ENCODE measurements at regions not wholly inside any gene's neighbourhood (a gene's known extent, or its start where the extent isn't known, plus 50 kb on each side); places are given as distances from the start of the nearest gene placed in this dataset.
"Not testable (repeated sequence)": the region's sequence is repeated elsewhere in the genome, so short reads cannot be mapped to it uniquely, and the experiment has no call there.

GRCh38 chr5:94064025-94064424, 322.6 kb upstream of the POU5F2 start:
- DNase-seq (ENCODE audit: low spot score in 2 of 2), result no peak
- no peak for TF ChIP-seq POLR2A (IDR thresholded peaks at IDR 0.05)
- TF ChIP-seq, protein P1, sequence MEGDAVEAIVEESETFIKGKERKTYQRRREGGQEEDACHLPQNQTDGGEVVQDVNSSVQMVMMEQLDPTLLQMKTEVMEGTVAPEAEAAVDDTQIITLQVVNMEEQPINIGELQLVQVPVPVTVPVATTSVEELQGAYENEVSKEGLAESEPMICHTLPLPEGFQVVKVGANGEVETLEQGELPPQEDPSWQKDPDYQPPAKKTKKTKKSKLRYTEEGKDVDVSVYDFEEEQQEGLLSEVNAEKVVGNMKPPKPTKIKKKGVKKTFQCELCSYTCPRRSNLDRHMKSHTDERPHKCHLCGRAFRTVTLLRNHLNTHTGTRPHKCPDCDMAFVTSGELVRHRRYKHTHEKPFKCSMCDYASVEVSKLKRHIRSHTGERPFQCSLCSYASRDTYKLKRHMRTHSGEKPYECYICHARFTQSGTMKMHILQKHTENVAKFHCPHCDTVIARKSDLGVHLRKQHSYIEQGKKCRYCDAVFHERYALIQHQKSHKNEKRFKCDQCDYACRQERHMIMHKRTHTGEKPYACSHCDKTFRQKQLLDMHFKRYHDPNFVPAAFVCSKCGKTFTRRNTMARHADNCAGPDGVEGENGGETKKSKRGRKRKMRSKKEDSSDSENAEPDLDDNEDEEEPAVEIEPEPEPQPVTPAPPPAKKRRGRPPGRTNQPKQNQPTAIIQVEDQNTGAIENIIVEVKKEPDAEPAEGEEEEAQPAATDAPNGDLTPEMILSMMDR (IDR thresholded peaks at IDR 0.05), result no peak
- no peak for TF ChIP-seq POLR2AphosphoS5 (IDR thresholded peaks at IDR 0.05)
- H3K4me3 ChIP-seq, result no peak overlapping the region
- no peaks in the 10 kb centered on the region for H3K27me3 ChIP-seq
- no peak overlapping the region for H3K27ac ChIP-seq
- intact Hi-C loops (cut with DNase I; ENCODE audit: low total_unique reads), result no loop called here
- no peaks in the 10 kb centered on the region for H3K36me3 ChIP-seq
- H3K4me1 ChIP-seq, result no peaks in the 10 kb centered on the region
- peaks cover 34 to 47% of the 10 kb centered on the region in 2 donors for H3K9me3 ChIP-seq

DNA sequence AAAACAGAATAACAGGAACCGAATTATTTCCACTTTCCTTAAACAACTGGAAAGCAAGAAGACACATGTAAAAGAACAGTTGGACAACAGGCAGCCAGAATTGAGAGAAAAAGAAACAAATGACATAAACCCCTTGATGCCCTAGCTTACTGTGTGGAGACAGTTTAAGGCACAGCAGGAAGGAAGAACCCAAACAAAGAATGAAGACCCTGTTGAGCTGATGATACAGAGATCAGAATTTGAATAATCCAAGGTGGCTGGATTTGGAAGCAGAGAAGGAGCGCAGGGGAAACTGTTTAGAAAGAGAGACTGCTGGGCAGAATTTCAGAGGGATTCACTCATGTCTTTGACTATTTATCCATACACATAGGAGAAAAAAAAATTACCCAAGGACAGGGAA, 316.3 kb upstream of the POU5F2 start:
- no peaks in the 10 kb centered on the region for H3K36me3 ChIP-seq
- H3K9me3 ChIP-seq, result peaks cover 0 to 6% of the 10 kb centered on the region in 2 donors
- H3K27me3 ChIP-seq, result no peaks in the 10 kb centered on the region
- no peak for TF ChIP-seq POLR2A (IDR thresholded peaks at IDR 0.05)
- TF ChIP-seq POLR2AphosphoS5 (IDR thresholded peaks at IDR 0.05), result no peak
- TF ChIP-seq, protein P1 (IDR thresholded peaks at IDR 0.05), result no peak
- intact Hi-C loops (cut with DNase I; ENCODE audit: low total_unique reads), result no loop called here
- H3K4me3 ChIP-seq, result no peak overlapping the region
- no peak overlapping the region for H3K27ac ChIP-seq
- no peak for DNase-seq (ENCODE audit: low spot score in 2 of 2)
- no peaks in the 10 kb centered on the region for H3K4me1 ChIP-seq

DNA sequence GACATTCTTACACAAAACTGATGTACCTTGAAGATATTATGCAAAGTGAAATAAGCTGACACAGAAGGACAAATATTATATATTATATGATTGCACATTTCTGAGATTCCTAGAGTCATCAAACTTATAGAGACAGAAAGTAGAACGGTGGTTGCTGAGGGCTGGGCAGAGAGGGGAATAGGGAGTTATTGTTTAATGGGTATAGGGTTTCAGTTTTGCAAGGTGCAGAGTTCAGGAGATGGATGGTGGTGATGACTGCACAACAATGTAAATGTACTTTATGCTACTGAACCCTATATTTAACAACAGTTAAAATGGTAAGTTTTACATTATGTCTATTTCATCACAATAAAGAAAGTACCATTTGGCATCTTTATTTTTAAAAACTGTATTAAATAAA, 315.8 kb upstream of the POU5F2 start:
- intact Hi-C loops (cut with DNase I; ENCODE audit: low total_unique reads), result no loop called here
- H3K4me3 ChIP-seq, result no peak overlapping the region
- H3K9me3 ChIP-seq, result peaks cover 0 to 2% of the 10 kb centered on the region in 2 donors
- DNase-seq (ENCODE audit: low spot score in 2 of 2), result no peak
- no peak for TF ChIP-seq POLR2A (IDR thresholded peaks at IDR 0.05)
- TF ChIP-seq, protein P1 (IDR thresholded peaks at IDR 0.05), result no peak
- no peak for TF ChIP-seq POLR2AphosphoS5 (IDR thresholded peaks at IDR 0.05)
- no peaks in the 10 kb centered on the region for H3K4me1 ChIP-seq
- no peaks in the 10 kb centered on the region for H3K27me3 ChIP-seq
- no peaks in the 10 kb centered on the region for H3K36me3 ChIP-seq
- no peak overlapping the region for H3K27ac ChIP-seq

DNA sequence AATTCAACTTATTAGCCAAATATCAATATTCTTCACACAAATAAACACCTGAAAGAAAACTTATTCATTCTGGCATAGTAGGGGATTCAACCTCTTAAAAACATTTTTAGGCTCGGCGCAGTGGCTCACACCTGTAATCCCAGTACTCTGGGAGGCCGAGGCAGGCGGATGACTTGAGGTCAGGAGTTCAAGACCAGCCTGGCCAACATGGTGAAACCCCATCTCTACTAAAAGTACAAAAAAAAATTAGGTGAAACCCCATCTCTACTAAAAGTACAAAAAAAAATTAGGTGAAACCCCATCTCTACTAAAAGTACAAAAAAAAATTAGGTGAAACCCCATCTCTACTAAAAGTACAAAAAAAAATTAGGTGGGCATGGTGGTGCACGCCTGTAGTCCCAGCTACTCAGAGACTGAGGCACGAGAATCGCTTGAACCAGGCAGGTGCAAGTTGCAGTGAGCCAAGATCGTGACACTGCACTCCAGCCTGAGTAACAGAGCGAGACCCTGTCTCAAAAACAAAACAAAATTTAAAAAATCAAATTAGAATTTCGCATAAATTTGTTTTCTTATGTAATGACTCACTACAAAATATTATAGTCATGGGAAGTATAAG, 308.0 kb upstream of the POU5F2 start:
- H3K27ac ChIP-seq; H3K27me3 ChIP-seq; H3K4me1 ChIP-seq; H3K36me3 ChIP-seq; DNase-seq (ENCODE audit: low spot score in 2 of 2); H3K4me3 ChIP-seq; H3K9me3 ChIP-seq: not testable (repeated sequence)
- intact Hi-C loops (cut with DNase I; ENCODE audit: low total_unique reads), result loop anchor here (5.0 kb wide), 1 partner anchor 317 kb away; no protein-coding TSS in a partner anchor

- peaks cover 6% of the 10 kb centered on the region for H3K36me3 ChIP-seq
- no peak overlapping the region for H3K4me3 ChIP-seq
- TF ChIP-seq, protein P1 (IDR thresholded peaks at IDR 0.05), result no peak
- no peak for TF ChIP-seq POLR2A (IDR thresholded peaks at IDR 0.05)
- TF ChIP-seq POLR2AphosphoS5 (IDR thresholded peaks at IDR 0.05), result no peak
- H3K27ac ChIP-seq, result no peak overlapping the region
- no peaks in the 10 kb centered on the region for H3K27me3 ChIP-seq
- H3K9me3 ChIP-seq, result no peaks in the 10 kb centered on the region
- no peak for DNase-seq (ENCODE audit: low spot score in 2 of 2)
- intact Hi-C loops (cut with DNase I; ENCODE audit: low total_unique reads), result loop anchor here (5.0 kb wide), 1 partner anchor 314 kb away; no protein-coding TSS in a partner anchor
- no peaks in the 10 kb centered on the region for H3K4me1 ChIP-seq
These were observed 304.7 kb upstream of the POU5F2 start for GRCh38 chr5:94045839-94046782.
